GM23338 (cell line): ENCODE measurements at regions not wholly inside any gene's neighbourhood (a gene's known extent, or its start where the extent isn't known, plus 50 kb on each side); places are given as distances from the start of the nearest gene placed in this dataset.

Experiments
- ATAC-seq: fragments of 200-7000 bp; cut with Tn5 transposase; 3 replicates; pipeline ENCODE4 v1.9.1; 2020
- DNase-seq: peaks from one replicate; pipeline ENCODE4 v3.0.0-alpha.2; 2015; ENCODE audit warnings: low spot score
- H2AFZ ChIP-seq: fragments of 200-600 bp; sonication (generic); 2 replicates; pipeline ENCODE4 v1.8.0; 2016; ENCODE audit warnings: antibody characterized with exemption, mild to moderate bottlenecking, moderate library complexity
- H3F3A ChIP-seq: fragments of 200-600 bp; sonication (generic); replicated peaks from 2 replicates; pipeline ENCODE4 v1.8.0; 2017; ENCODE audit warnings: antibody characterized with exemption, mixed run types, low read depth
- H3K27ac ChIP-seq: fragments of 200-600 bp; sonication (generic); 2 replicates; pipeline ENCODE4 v1.6.1; 2016; ENCODE audit warnings: low read depth
- H3K27me3 ChIP-seq: fragments of 200-600 bp; sonication (generic); 2 replicates; pipeline ENCODE4 v1.8.0; 2016; ENCODE audit warnings: mild to moderate bottlenecking, mixed run types, moderate library complexity; ENCODE audit not compliant: insufficient read depth
- H3K36me3 ChIP-seq: fragments of 200-600 bp; sonication (generic); 2 replicates; pipeline ENCODE4 v1.8.0; 2016; ENCODE audit warnings: mild to moderate bottlenecking; ENCODE audit not compliant: insufficient read depth
- H3K4me1 ChIP-seq: fragments of 200-600 bp; sonication (generic); 2 replicates; pipeline ENCODE4 v1.8.0; 2016; ENCODE audit warnings: mild to moderate bottlenecking, moderate library complexity; ENCODE audit not compliant: insufficient read depth
- H3K4me2 ChIP-seq: fragments of 200-600 bp; sonication (generic); 2 replicates; pipeline ENCODE4 v1.7.1; 2017; ENCODE audit warnings: mixed run types
- H3K4me3 ChIP-seq: fragments of 200-600 bp; sonication (generic); 2 replicates; pipeline ENCODE4 v1.6.1; 2016; ENCODE audit warnings: mixed run types
- H3K79me2 ChIP-seq: fragments of 200-600 bp; sonication (generic); replicated peaks from 2 replicates; pipeline ENCODE4 v1.8.0; 2017; ENCODE audit warnings: mild to moderate bottlenecking; ENCODE audit not compliant: insufficient read depth
- H3K9me2 ChIP-seq: fragments of 200-600 bp; sonication (generic); 2 replicates; pipeline ENCODE4 v1.8.0; 2017; ENCODE audit not compliant: insufficient read depth
- H4K20me1 ChIP-seq: fragments of 200-600 bp; sonication (generic); replicated peaks from 2 replicates; pipeline ENCODE4 v1.8.0; 2017; ENCODE audit warnings: mild to moderate bottlenecking; ENCODE audit not compliant: insufficient read depth
- H3K27ac Mint-ChIP-seq: 2 replicates; pipeline ENCODE4 v1.8.0; 2020; ENCODE audit warnings: inconsistent platforms, mild to moderate bottlenecking, moderate library complexity, mixed read lengths
- H3K27me3 Mint-ChIP-seq: 3 replicates; pipeline ENCODE4 v1.8.0; 2022; ENCODE audit warnings: low read depth, mild to moderate bottlenecking, moderate library complexity, mixed read lengths, inconsistent platforms; ENCODE audit not compliant: insufficient read depth, poor library complexity
- H3K36me3 Mint-ChIP-seq: 3 replicates; pipeline ENCODE4 v1.8.0; 2021; ENCODE audit warnings: low read depth, mild to moderate bottlenecking, inconsistent platforms, moderate library complexity, mixed read lengths
- H3K4me1 Mint-ChIP-seq: 3 replicates; pipeline ENCODE4 v1.8.0; 2020; ENCODE audit warnings: mild to moderate bottlenecking, inconsistent platforms, mixed read lengths
- H3K4me3 Mint-ChIP-seq: 3 replicates; pipeline ENCODE4 v1.8.0; 2021; ENCODE audit warnings: moderate library complexity, mild to moderate bottlenecking, inconsistent platforms, mixed read lengths
- H3K9me3 Mint-ChIP-seq: 3 replicates; pipeline ENCODE4 v1.8.0; 2020; ENCODE audit warnings: moderate library complexity, mild to moderate bottlenecking, inconsistent platforms, mixed read lengths
- CREB1 ChIP-seq: fragments of 250-450 bp; sonication (Bioruptor Pico); IDR thresholded peaks from 2 replicates; pipeline ENCODE4 v1.5.0; 2020; ENCODE audit warnings: low read depth, mild to moderate bottlenecking, moderate library complexity
- CTCF ChIP-seq, 2 experiments: fragments of 200-600 bp in 1 of 2; sonication (generic) in 1 of 2; conservative IDR thresholded peaks; 2 replicates each; pipeline versions ENCODE4 v1.5.1 to v1.6.1; 2016 to 2017; ENCODE audit warnings: antibody characterized with exemption in 2 of 2, low read depth in 2 of 2, mild to moderate bottlenecking in 2 of 2, moderate library complexity in 1 of 2
- ETS1 ChIP-seq: IDR thresholded peaks from 2 replicates; pipeline ENCODE4 v1.6.1; 2016; ENCODE audit warnings: antibody characterized with exemption
- EZH2 ChIP-seq: fragments of 200-600 bp; sonication (generic); IDR thresholded peaks from one replicate; pipeline ENCODE4 v1.8.0; 2017; ENCODE audit warnings: antibody characterized with exemption, mild to moderate bottlenecking, low read depth; ENCODE audit not compliant: unreplicated experiment
- EZH2phosphoT487 ChIP-seq: fragments of 200-600 bp; sonication (generic); IDR thresholded peaks from one replicate; pipeline ENCODE4 v1.8.1; 2018; ENCODE audit warnings: antibody characterized with exemption; ENCODE audit not compliant: unreplicated experiment
- JUNB ChIP-seq: IDR thresholded peaks from one replicate; pipeline ENCODE4 v1.6.1; 2016; ENCODE audit warnings: antibody characterized with exemption; ENCODE audit not compliant: unreplicated experiment
- NANOG ChIP-seq: IDR thresholded peaks from 2 replicates; pipeline ENCODE4 v1.6.1; 2016; ENCODE audit warnings: antibody characterized with exemption, borderline replicate concordance
- POLR2AphosphoS5 ChIP-seq: IDR thresholded peaks from 2 replicates; pipeline ENCODE4 v1.6.1; 2016; ENCODE audit warnings: antibody characterized with exemption, low read depth
- STAT1 ChIP-seq: IDR thresholded peaks from one replicate; pipeline ENCODE4 v1.6.1; 2016; ENCODE audit warnings: antibody characterized with exemption; ENCODE audit not compliant: unreplicated experiment
- ZNF114 ChIP-seq: fragments of 250-450 bp; sonication (Bioruptor Pico); IDR thresholded peaks from 2 replicates; pipeline ENCODE4 v1.5.0; 2020; ENCODE audit warnings: mild to moderate bottlenecking, moderate library complexity
- ZNF331 ChIP-seq: fragments of 250-450 bp; sonication (Bioruptor Pico); IDR thresholded peaks from 2 replicates; pipeline ENCODE4 v1.5.0; 2020; ENCODE audit warnings: low read depth, mild to moderate bottlenecking, moderate library complexity
- TF ChIP-seq, protein P1 (sequence below): fragments of 250-450 bp; sonication (Bioruptor Pico); IDR thresholded peaks from 2 replicates; pipeline ENCODE4 v1.5.0; 2020; ENCODE audit warnings: mild to moderate bottlenecking, moderate library complexity
- TF ChIP-seq, protein P2 (sequence below): IDR thresholded peaks from one replicate; pipeline ENCODE4 v1.6.1; 2018; ENCODE audit warnings: antibody characterized with exemption; ENCODE audit not compliant: unreplicated experiment

GRCh38 chr7:114255404-114255841 lies 159.2 kb upstream of the FOXP2 start:
- H3F3A ChIP-seq, result no peaks in the 10 kb centered on the region
- no peaks in the 10 kb centered on the region for H3K4me1 ChIP-seq
- H3K36me3 Mint-ChIP-seq, result peaks cover 2% of the 10 kb centered on the region; the same call in 2 of the 3 replicates
- H3K27ac Mint-ChIP-seq, result no peak overlapping the region
- H4K20me1 ChIP-seq, result no peaks in the 10 kb centered on the region
- H3K36me3 ChIP-seq, result no peaks in the 10 kb centered on the region
- no peaks in the 10 kb centered on the region for H3K79me2 ChIP-seq
- H3K4me3 Mint-ChIP-seq, result no peak overlapping the region
- DNase-seq, result no peak
- H3K27me3 Mint-ChIP-seq, result peaks cover 2% of the 10 kb centered on the region
- no peak for ATAC-seq
- H3K27ac ChIP-seq, result no peak overlapping the region
- H3K27me3 ChIP-seq, result no peaks in the 10 kb centered on the region
- H3K9me3 Mint-ChIP-seq, result peaks cover 12% of the 10 kb centered on the region
- H3K4me1 Mint-ChIP-seq, result no peaks in the 10 kb centered on the region
- H3K9me2 ChIP-seq, result no peaks in the 10 kb centered on the region
- TF ChIP-seq JUNB, result no peak
- TF ChIP-seq EZH2phosphoT487, result no peak
- no peak for TF ChIP-seq ZNF331
- no peak for TF ChIP-seq NANOG
- TF ChIP-seq STAT1, result no peak
- TF ChIP-seq, protein P1, sequence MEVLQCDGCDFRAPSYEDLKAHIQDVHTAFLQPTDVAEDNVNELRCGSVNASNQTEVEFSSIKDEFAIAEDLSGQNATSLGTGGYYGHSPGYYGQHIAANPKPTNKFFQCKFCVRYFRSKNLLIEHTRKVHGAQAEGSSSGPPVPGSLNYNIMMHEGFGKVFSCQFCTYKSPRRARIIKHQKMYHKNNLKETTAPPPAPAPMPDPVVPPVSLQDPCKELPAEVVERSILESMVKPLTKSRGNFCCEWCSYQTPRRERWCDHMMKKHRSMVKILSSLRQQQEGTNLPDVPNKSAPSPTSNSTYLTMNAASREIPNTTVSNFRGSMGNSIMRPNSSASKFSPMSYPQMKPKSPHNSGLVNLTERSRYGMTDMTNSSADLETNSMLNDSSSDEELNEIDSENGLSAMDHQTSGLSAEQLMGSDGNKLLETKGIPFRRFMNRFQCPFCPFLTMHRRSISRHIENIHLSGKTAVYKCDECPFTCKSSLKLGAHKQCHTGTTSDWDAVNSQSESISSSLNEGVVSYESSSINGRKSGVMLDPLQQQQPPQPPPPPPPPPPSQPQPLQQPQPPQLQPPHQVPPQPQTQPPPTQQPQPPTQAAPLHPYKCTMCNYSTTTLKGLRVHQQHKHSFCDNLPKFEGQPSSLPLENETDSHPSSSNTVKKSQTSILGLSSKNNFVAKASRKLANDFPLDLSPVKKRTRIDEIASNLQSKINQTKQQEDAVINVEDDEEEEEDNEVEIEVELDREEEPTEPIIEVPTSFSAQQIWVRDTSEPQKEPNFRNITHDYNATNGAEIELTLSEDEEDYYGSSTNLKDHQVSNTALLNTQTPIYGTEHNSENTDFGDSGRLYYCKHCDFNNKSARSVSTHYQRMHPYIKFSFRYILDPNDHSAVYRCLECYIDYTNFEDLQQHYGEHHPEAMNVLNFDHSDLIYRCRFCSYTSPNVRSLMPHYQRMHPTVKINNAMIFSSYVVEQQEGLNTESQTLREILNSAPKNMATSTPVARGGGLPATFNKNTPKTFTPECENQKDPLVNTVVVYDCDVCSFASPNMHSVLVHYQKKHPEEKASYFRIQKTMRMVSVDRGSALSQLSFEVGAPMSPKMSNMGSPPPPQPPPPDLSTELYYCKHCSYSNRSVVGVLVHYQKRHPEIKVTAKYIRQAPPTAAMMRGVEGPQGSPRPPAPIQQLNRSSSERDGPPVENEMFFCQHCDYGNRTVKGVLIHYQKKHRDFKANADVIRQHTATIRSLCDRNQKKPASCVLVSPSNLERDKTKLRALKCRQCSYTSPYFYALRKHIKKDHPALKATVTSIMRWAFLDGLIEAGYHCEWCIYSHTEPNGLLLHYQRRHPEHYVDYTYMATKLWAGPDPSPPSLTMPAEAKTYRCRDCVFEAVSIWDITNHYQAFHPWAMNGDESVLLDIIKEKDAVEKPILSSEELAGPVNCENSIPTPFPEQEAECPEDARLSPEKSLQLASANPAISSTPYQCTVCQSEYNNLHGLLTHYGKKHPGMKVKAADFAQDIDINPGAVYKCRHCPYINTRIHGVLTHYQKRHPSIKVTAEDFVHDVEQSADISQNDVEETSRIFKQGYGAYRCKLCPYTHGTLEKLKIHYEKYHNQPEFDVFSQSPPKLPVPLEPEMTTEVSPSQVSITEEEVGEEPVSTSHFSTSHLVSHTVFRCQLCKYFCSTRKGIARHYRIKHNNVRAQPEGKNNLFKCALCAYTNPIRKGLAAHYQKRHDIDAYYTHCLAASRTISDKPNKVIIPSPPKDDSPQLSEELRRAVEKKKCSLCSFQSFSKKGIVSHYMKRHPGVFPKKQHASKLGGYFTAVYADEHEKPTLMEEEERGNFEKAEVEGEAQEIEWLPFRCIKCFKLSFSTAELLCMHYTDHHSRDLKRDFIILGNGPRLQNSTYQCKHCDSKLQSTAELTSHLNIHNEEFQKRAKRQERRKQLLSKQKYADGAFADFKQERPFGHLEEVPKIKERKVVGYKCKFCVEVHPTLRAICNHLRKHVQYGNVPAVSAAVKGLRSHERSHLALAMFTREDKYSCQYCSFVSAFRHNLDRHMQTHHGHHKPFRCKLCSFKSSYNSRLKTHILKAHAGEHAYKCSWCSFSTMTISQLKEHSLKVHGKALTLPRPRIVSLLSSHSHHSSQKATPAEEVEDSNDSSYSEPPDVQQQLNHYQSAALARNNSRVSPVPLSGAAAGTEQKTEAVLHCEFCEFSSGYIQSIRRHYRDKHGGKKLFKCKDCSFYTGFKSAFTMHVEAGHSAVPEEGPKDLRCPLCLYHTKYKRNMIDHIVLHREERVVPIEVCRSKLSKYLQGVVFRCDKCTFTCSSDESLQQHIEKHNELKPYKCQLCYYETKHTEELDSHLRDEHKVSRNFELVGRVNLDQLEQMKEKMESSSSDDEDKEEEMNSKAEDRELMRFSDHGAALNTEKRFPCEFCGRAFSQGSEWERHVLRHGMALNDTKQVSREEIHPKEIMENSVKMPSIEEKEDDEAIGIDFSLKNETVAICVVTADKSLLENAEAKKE (CRISPR knock-in tag), result no peak
- TF ChIP-seq CREB1 (CRISPR knock-in tag), result no peak
- TF ChIP-seq POLR2AphosphoS5, result no peak
- TF ChIP-seq, protein P2, sequence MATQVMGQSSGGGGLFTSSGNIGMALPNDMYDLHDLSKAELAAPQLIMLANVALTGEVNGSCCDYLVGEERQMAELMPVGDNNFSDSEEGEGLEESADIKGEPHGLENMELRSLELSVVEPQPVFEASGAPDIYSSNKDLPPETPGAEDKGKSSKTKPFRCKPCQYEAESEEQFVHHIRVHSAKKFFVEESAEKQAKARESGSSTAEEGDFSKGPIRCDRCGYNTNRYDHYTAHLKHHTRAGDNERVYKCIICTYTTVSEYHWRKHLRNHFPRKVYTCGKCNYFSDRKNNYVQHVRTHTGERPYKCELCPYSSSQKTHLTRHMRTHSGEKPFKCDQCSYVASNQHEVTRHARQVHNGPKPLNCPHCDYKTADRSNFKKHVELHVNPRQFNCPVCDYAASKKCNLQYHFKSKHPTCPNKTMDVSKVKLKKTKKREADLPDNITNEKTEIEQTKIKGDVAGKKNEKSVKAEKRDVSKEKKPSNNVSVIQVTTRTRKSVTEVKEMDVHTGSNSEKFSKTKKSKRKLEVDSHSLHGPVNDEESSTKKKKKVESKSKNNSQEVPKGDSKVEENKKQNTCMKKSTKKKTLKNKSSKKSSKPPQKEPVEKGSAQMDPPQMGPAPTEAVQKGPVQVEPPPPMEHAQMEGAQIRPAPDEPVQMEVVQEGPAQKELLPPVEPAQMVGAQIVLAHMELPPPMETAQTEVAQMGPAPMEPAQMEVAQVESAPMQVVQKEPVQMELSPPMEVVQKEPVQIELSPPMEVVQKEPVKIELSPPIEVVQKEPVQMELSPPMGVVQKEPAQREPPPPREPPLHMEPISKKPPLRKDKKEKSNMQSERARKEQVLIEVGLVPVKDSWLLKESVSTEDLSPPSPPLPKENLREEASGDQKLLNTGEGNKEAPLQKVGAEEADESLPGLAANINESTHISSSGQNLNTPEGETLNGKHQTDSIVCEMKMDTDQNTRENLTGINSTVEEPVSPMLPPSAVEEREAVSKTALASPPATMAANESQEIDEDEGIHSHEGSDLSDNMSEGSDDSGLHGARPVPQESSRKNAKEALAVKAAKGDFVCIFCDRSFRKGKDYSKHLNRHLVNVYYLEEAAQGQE, result no peak
- TF ChIP-seq ETS1, result no peak
- TF ChIP-seq ZNF114 (CRISPR knock-in tag), result no peak
- TF ChIP-seq CTCF (conservative IDR thresholded peaks at IDR 0.05; ENCODE audit: low read depth in 2 of 2), result no peak
- TF ChIP-seq EZH2, result no peak
- H3K4me2 ChIP-seq, result no peak overlapping the region
- no peak overlapping the region for H3K4me3 ChIP-seq
- H2AFZ ChIP-seq, result no peak overlapping the region
